ENCODE measurements at regions not wholly inside any gene's neighbourhood (a gene's known extent, or its start where the extent isn't known, plus 50 kb on each side); places are given as distances from the start of the nearest gene placed in this dataset.

DNA sequence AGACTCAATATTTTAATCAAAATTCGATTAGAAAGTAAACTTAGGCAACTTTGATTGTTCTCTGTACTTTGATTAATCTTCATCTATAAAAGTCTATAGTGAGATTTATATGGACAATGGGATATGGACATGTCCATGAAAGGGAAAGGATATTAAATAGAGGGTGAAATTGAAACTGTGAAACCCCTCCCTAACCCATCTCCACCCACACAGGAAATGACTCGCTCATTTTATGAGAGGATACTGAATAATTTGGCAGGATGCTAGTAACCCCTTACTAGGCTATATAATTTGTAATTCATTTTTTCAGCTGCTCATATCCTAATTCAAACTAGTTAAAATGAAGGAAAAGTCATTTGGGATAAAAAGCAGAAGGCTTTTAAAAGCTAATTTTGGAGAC, 328.0 kb upstream of the ATP2B1 start:
- TF ChIP-seq, protein P1, sequence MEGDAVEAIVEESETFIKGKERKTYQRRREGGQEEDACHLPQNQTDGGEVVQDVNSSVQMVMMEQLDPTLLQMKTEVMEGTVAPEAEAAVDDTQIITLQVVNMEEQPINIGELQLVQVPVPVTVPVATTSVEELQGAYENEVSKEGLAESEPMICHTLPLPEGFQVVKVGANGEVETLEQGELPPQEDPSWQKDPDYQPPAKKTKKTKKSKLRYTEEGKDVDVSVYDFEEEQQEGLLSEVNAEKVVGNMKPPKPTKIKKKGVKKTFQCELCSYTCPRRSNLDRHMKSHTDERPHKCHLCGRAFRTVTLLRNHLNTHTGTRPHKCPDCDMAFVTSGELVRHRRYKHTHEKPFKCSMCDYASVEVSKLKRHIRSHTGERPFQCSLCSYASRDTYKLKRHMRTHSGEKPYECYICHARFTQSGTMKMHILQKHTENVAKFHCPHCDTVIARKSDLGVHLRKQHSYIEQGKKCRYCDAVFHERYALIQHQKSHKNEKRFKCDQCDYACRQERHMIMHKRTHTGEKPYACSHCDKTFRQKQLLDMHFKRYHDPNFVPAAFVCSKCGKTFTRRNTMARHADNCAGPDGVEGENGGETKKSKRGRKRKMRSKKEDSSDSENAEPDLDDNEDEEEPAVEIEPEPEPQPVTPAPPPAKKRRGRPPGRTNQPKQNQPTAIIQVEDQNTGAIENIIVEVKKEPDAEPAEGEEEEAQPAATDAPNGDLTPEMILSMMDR (IDR thresholded peaks at IDR 0.05) = no peak
- TF ChIP-seq EP300 (IDR thresholded peaks at IDR 0.05) (no peak), POLR2A (IDR thresholded peaks at IDR 0.05) (no peak)

Data from sigmoid colon (tissue), 4 donors.